HEK293 (cell line): ENCODE measurements at regions not wholly inside any gene's neighbourhood (a gene's known extent, or its start where the extent isn't known, plus 50 kb on each side); places are given as distances from the start of the nearest gene placed in this dataset.

Source experiments
- CTCF ChIP-seq: fragments of 450-650 bp; formaldehyde crosslinking; IDR thresholded peaks from 2 replicates; pipeline ENCODE4 v1.5.1; 2016; ENCODE audit warnings: missing biosample characterization, missing genetic modification characterization
- GFI1B ChIP-seq: fragments of 450-650 bp; formaldehyde crosslinking; IDR thresholded peaks from 2 replicates; pipeline ENCODE4 v1.5.1; 2016; ENCODE audit warnings: missing biosample characterization, missing genetic modification characterization
- GLIS1 ChIP-seq: fragments of 450-650 bp; formaldehyde crosslinking; IDR thresholded peaks from 2 replicates; pipeline ENCODE4 v1.5.1; 2016; ENCODE audit warnings: missing biosample characterization, missing genetic modification characterization
- MEIS1 ChIP-seq: sonication (generic); formaldehyde crosslinking; IDR thresholded peaks from 2 replicates; pipeline ENCODE4 v1.8.1; 2022; ENCODE audit warnings: missing genetic modification reagents, mild to moderate bottlenecking, borderline replicate concordance
- SP2 ChIP-seq: fragments of 450-650 bp; formaldehyde crosslinking; IDR thresholded peaks from 2 replicates; pipeline ENCODE4 v1.5.1; 2016; ENCODE audit warnings: missing biosample characterization, missing genetic modification characterization
- YY1 ChIP-seq: fragments of 450-650 bp; formaldehyde crosslinking; IDR thresholded peaks from 2 replicates; pipeline ENCODE4 v1.5.1; 2018; ENCODE audit warnings: missing biosample characterization, missing genetic modification characterization
- ZBTB7A ChIP-seq: fragments of 450-650 bp; formaldehyde crosslinking; IDR thresholded peaks from 2 replicates; pipeline ENCODE4 v1.5.1; 2016; ENCODE audit warnings: low read depth, missing biosample characterization, missing genetic modification characterization
- ZNF239 ChIP-seq: fragments of 450-650 bp; formaldehyde crosslinking; IDR thresholded peaks from 2 replicates; pipeline ENCODE4 v1.5.1; 2016; ENCODE audit warnings: missing biosample characterization, missing genetic modification characterization
- ZNF24 ChIP-seq: fragments of 450-650 bp; formaldehyde crosslinking; IDR thresholded peaks from 2 replicates; pipeline ENCODE4 v1.5.1; 2016; ENCODE audit warnings: missing biosample characterization, missing genetic modification characterization
- ZNF518A ChIP-seq: fragments of 450-650 bp; formaldehyde crosslinking; conservative IDR thresholded peaks from 2 replicates; pipeline ENCODE4 v1.5.1; 2016; ENCODE audit warnings: low read depth, missing biosample characterization, missing genetic modification characterization
- ZNF658 ChIP-seq: fragments of 450-650 bp; formaldehyde crosslinking; IDR thresholded peaks from 2 replicates; pipeline ENCODE4; 2016; ENCODE audit warnings: missing biosample characterization, missing genetic modification characterization
- ZNF76 ChIP-seq: fragments of 450-650 bp; formaldehyde crosslinking; IDR thresholded peaks from 2 replicates; pipeline ENCODE4; 2016; ENCODE audit warnings: low read depth, missing biosample characterization, missing genetic modification characterization, borderline replicate concordance

- TF ChIP-seq CTCF (tag by site-specific recombination) (no peak), ZNF518A (tag by site-specific recombination) (no peak), SP2 (tag by site-specific recombination) (no peak), ZNF24 (no peak), ZNF658 (tag by site-specific recombination) (no peak), ZNF239 (tag by site-specific recombination) (no peak), ZBTB7A (tag by site-specific recombination) (no peak), MEIS1 (no peak), GFI1B (tag by site-specific recombination) (no peak), GLIS1 (tag by site-specific recombination) (no peak), YY1 (tag by site-specific recombination) (no peak), ZNF76 (tag by site-specific recombination) (no peak)
Observed at GRCh38 chr18:72180689-72181088, 363.5 kb downstream of the CBLN2 start.
